H4 (cell line): ENCODE measurements at regions not wholly inside any gene's neighbourhood (a gene's known extent, or its start where the extent isn't known, plus 50 kb on each side); places are given as distances from the start of the nearest gene placed in this dataset.
"Not testable (repeated sequence)": the region's sequence is repeated elsewhere in the genome, so short reads cannot be mapped to it uniquely, and the experiment has no call there.

Experiments
- DNase-seq: peaks from one replicate; pipeline ENCODE4 v3.0.0-alpha.2; 2015; ENCODE audit warnings: low spot score

DNA sequence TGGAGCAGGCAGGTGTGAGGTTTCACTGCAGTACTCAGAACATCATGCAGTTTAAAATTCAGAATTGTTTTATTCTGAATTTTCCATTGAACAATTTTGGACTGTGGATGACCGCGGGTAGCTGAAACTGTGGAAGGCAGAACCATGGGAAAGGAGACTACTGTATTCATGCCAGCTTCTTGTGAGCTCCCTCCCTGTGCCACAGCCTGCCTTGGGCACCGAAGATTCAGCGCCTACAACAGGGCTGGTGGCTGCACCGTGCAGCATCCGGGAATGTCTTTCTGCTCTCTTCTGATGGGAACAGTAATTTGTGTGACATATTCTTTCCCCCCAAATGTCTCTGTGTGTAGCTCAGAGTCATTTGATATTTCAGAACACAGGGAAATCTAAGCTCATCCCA lies 118.5 kb upstream of the NKX1-1 start:
- no peak for DNase-seq

DNA sequence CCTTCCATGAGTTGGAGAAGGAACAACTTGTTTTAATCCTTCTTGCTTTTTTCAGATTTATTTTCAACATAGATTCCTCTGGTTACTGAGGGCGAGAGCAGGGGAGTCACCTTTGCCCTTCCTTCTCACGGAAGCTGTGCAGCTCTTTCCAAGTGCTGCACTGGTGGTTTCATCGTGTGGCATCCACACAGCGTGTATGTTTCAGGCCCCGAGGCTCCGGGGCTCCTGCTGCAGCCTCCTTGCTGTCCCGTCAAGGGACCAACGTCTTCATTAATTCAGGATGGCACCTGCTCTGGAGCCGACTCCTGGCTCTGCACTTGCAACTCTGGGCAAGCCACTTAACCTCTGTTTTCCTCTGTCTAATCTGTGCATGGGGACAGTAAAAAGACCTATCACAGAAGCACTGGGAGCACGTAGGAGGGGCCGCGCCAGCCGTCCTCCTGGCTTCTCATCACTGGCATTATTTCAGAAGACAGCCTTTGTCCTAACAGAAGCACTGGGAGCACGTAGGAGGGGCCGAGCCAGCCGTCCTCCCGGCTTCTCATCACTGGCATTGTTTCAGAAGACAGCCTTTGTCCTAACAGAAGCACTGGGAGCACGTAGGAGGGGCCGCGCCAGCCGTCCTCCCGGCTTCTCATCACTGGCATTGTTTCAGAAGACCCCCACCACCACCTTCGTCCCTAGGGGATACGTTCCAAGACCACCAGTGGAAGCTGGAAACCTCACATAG lies 117.8 kb upstream of the NKX1-1 start:
- DNase-seq, result no peak

DNA sequence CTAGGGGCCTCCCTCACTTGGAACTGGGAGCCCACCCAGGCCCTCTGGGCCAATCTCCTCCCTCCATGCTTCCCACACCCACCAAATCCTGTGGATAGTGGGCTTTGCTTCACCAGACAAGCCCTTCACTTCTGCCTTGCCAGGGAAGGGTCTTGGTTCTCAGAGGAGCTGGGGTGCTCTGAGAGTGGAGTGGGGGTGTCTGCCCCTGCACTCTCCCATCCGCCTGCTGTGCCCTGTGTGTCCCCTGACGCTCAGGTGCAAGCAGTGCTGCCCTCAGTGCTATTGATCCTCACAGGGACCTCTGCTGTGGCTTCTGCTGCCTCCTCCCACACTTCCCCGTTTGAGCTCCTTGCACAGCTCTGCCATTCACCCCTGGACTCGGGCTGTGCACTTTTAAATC lies 117.3 kb upstream of the NKX1-1 start:
- no peak for DNase-seq

DNA sequence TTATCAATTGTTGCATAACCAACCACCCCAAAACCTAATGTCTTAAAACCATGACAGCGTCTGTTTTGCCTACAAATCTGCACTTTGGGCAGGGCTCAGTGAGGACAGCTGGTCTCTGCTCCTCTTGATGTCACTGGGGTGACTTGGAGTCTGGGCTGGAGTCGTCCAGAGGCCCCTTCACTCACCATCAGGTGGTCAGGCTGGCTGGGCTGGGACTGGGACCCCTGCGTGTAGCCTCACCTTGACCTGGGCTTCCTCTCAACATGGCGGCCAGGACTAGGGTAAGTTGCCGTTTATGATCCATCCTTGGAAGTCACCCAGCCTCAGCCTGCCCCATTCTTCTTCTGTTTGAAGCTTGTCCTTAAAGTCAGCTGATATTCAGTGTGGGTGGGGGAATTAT lies 116.8 kb upstream of the NKX1-1 start:
- DNase-seq, result no peak

DNA sequence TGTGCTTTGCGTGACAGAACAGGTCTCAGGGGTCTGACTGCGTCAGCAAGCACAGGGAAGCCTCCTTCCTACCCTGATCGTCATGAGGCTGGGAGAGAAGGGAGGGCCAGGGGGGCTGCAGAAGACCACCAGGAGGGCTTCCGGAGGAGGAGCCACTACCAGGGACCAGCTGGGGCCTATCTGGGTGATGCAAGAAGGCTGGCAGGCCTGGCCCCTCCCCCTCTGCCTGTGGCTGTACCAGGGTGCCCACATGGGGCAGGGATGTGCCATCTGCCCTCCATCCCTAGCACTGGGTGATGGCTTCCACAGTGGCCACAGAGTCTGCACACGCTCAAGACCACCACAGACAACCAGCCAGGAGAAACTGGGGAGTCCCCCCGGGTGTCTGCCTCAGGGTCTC lies 116.4 kb upstream of the NKX1-1 start:
- no peak for DNase-seq

DNA sequence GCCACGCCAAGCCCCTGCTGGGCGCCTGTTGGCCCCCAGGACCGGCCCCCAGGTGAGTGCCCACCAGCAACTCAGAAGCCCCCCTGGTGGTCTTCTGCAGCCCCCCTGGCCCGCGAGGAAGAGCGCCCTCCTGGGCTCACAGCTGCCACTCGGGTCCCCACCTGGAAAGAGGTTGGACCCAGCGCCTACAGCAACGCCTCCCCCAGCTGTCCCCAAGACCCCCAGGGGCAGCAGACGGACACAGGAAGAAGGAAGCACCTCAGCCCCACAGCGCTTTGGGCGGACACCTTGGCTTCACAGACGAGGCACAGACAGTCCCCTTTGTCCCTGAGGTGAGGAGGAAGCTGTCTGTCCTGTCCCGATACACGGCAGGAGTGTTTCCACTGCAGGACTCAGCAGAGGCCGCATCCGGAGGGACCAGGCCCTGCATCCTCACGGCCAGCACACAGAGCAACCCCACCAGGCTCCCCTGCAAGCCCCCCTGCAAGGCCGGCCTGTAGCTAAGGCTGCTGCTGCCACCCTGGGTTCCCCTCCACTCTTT lies 115.6 kb upstream of the NKX1-1 start:
- DNase-seq, result no peak

DNA sequence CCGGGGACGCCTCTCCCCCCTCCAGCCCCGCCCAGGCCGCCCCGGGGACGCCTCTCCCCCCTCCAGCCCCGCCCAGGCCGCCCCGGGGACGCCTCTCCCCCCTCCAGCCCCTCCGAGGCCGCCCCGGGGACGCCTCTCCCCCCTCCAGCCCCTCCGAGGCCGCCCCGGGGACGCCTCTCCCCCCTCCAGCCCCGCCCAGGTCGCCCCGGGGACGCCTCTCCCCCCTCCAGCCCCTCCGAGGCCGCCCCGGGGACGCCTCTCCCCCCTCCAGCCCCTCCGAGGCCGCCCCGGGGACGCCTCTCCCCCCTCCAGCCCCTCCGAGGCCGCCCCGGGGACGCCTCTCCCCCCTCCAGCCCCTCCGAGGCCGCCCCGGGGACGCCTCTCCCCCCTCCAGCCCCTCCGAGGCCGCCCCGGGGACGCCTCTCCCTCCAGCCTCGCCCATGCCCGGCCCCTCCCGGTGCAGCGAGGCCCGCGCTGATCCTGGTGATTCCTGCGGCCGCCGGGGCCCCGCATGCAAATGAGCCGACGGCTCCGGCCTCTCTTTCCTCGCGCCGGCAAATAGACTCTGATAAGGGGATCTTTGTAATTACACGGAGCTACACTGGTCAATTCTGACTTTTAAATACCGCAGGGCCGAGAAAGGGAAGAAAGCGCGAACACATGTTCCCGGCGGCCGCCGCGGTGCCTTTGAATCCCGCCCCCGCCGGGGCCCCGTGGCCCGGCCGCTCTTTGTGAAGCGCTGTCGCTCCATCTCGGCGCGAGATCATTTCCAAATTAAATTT lies 114.7 kb upstream of the NKX1-1 start:
- not testable (repeated sequence) for DNase-seq

DNA sequence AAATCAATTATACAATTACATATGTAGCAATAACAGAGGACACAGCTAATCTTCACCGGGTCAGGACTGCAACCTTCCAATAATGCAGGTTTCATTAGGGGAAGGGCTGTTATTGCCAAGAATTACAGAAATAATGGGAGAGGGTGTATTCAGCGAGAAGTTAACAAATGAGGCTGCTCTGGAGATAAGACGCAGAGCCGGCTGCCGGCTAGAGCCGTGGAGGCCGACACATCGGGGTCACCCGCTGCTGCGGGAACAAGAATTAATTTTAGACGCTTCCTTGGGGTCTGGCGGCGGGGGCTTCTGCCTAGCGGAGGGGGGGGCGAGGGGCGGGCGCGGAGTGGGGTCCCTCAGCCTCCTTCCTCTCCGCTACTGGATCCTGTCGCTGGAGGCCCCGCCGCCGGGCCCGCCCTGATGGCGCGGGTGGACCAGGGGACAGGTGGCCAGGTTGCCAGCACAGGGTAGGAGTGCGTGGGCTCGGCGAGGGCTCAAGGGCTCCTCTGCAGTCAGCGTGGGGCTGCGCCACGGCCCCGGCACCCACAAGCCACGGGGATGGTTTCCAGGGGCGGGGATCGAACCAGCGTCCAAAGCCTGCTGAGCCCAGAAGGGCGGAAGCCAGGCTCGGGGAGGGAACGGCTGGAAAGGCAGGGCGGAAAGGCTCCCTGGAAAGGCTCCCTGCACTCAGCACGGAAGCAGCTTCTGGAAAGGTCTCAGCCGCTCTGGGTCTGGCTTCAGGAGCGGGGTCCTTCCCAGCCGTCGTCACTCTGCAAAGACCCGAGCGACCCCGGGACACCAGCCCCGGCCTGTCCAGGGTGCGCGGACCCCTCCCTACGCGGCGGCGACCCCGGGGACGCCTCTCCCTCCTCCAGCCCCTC lies 113.8 kb upstream of the NKX1-1 start:
- DNase-seq, result no peak

DNA sequence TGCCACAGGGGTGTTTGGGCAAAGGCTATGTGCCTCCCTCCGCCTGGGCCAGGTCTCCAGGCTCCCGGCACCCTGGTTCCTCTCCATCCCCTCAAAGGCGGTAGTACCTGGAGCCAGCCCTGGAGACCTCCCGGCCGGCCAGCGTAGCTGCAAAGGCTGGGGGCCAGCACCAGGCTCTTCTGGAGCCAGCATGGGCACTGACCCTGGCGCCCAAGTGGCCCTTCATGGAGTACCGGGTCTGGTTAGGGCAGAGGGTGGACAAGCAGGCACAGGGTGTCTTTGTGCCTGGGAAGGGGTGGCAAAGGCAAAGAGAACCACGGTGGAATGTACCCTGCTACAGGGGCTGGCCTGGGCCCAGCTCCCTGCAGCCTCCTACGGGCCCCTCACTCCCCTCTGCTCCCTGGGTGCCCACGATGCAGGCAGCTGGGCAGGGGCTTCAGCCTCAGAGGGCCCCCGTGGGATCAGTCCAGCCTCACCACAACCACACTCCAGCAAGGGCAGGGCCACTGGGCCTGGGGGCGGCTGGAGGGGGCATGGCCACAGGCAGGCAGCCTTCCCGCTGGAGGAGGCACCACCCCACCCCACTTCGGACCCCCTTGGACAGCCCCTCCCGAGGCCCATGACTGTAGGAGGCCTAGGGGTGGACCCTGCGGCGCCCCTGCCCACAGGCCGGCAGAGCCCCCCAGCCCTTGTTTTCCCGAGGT lies 112.9 kb upstream of the NKX1-1 start:
- no peak for DNase-seq

DNA sequence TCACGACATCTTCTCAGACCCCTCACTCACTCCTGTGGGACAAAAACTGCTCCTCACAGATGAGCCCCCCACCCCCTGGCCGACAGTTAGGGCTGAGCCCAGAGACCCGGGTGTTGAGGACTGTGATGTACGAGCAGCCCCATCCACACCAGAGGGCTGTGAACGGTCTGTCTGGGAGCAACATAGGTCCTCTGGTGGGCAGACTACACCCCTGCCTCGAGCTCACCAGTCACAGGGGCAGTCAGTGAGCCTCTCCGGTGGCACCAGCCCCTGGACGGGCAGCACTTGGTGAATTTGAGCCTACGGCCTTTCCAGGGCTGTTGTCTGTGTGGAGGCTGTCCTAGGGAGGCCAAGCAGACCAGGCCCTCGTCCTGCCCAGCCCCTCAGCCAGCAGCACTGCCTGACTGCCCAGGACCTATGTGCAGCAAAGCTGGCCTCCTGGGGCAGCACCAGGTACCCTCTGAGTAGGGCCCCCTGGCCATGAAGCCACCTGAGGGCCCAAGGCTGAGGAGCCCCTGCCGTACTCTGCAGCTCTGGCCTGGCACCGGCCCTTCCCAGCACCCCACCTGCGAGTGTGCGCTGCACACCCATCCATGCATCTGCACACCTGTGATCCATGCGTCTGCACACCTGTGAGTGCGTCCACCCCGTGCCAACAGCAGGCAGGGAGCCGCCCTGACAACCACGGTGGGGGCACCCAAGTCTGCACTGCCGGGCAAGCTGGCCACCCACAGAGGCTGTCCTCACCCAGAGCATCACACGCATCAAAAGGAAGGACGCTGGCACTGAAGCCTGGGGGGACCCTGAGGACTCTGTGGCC lies 111.6 kb upstream of the NKX1-1 start:
- no peak for DNase-seq

DNA sequence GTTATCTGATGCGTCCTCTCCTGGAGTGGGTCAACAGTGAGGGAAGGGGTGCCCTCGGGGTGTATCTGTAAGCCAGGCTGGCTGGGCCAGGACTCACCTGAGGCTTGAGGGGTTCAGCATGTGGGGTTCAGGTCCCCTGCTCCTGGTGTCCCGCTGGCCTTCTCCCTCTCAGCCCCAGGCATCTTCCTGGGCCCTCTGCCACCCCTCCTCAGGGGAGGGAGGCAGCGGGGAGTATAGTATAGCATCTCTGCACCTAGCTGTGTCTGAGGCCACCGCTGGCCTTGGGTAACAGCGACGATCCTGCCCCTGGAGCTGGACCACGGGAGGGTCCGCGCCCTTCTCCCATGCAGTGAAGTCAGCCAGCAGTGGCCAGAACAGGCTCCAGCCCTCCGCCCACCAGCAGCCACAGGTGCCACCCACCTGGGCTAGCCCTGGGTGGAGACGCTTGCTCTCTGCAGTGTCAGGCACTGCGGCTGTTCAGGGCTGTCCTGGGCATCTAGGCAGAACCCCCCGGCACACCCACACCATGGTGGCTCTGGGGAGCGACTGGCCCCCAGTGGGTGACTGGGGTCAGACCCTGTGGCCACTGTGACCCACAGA lies 110.7 kb upstream of the NKX1-1 start:
- no peak for DNase-seq

DNA sequence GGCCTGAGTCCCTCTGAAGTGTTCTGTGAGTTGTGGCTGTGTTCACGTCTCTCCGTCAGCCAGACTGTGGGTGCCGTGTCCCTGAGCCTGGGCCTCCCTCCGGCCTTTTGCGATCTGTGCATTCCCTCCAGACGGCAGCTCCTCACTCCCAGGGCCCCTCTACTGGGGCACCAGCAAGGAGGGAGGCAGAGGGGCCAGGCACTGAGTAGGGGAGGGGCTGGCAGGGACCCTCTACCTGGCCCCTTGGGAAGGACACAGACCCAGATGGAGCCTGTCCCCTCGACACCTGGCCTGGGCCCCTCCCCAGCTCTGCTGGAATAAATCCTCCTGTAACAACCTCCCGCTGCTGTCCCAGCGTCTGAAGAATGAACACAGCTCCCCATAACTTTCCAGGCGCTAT lies 110.0 kb upstream of the NKX1-1 start:
- no peak for DNase-seq

DNA sequence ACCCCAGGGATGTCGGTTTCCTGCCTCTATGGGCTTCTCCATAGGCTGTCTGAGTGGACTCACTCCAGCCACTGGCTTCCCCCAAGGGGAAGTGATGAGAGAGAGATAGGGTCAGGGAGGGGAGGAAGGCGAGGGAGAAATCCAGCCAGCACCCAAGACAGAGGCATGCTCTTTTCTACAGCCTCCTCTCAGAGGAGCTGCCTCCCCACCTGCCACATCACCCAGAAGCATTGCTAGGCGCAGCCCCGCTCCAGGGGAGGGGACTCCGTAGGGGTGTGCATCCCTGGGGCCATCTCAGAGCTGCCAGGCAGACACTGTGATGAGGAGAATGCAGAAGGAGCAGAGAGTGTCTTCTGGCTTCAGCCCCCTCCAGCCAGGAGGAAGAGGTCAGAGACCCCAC lies 109.5 kb upstream of the NKX1-1 start:
- DNase-seq, result no peak

DNA sequence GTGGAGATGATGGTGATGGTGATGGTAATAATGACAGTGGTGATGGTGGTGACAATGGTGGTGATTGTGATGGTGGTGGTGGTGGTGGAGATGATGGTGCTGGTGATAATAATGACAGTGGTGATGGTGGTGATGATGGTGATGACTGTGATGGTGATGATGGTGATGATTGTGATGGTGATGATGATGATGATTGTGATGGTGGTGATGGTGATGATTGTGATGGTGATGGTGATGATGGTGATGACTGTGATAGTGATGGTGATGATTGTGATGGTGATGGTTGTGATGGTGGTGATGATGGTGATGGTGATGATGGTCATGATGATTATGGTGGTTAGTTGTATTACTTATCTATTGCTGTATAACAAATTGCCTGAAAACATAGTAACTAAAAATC lies 108.9 kb upstream of the NKX1-1 start:
- no peak for DNase-seq

DNA sequence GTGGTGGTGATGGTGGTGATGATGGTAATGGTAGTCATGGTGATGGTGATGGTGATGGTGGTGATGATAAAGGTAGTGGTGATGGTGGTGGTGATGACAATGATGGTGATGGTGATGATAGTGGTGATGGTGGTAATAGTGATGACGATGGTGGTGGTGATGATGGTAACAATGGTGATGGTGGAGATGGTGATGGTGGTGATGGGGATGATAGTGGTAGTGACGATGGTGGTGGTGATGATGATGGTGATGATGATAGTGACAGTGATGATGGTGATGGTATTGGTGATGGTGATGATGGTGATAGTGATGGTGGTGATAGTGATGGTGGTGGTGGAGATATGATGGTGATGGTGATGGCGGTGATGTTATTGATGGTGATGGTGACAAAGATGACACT lies 108.4 kb upstream of the NKX1-1 start:
- DNase-seq, result no peak

DNA sequence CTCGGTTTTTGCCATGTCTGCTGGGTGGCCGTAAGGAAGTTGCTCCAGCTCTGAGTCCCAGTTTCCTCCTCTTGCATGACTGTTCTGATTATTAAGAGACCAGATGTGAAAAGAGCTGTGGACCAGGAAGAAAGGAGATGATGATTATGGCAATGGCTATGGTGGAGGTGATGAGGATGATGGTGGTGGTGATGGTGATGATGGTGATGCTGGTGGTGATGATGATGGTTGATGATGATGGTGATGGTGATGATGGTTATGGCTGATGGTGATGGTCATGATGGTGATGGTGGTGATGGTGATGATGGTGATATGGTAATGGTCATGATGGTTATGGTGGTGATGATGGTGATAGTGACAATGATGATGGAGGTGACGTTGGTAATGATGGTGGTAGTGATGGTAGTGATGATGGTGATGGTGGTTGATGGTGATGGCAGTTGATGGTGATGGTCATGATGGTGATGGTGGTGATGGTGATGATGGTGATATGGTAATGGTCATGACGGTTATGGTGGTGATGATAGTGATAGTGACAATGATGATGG lies 107.8 kb upstream of the NKX1-1 start:
- DNase-seq, result no peak

DNA sequence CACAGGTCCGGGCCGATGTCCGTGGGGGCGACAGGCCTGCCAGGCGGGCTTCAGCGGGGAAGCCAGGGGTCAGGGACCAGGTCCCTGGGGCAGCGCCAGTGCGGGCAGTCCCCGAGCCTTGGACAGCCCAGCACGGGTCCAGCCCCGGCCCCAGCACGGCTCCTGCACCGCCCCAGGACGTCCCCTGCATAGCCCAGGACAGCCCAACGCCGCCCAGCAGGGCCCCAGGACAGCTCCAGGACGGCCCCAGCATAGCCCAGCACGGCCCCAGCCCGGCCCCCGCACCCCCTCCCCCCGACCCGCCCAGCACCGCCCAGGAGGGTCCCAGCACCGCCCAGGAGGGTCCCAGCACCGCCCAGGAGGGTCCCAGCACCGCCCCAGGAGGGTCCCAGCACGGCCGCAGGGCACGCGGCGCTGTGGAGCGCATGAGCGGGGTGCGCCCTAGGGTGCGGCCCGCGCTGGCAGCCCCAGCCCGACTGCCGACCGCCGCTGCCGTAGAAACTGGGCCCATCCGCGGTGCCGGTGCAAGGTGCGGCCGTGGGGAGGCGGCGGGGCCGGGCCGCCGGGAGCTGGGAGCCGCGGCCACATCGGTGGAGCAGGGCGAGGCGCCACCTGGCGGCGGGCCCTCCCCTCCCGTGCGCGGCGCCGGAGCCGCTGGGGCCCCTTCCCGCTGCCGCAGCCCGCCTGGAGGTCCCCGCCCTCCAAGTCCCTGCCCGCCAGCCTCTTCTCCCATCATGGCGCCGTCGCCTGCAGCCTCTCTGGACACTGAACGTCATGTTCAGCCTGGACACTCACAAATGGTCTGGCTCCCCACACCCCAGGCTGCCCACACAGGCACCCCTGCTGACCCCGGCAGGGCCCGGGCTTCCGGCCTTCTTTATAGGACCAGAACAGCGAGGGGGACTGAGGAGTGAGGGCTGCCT lies 106.8 kb upstream of the NKX1-1 start:
- DNase-seq, result no peak

DNA sequence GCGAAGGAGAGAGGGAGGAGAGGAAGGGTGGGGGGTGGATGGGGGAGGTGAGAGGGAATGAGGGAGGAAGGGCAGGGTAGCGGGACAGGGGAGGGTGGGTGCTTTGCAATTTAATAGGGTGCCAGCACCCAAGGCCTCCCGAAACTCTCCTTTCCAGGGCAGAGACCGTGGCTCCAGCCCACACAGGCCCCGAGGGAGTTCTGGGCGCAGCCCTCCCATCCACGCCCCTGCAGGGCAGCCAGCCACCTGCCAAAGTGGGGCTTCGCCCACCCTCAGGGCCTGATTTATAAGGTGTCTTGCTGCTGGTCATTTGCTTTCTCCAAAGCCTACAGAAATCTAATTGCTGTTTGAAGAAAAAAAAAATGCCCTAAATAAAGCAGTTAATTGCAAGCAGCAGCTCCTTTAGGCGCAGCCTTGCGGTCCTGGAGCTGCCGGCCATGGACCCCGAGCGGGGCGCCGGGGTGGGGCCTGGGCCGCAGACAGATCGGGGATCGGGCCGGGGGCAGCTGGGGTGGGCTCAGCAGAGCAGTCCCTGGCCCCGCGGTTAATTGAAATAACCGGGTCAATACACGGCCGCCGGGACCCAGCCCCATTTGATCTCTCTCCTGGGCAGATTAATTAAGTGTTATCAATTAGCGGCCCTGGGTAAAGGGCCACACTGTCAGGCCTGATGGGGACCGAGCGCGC lies 106.0 kb upstream of the NKX1-1 start:
- no peak for DNase-seq
